ENCODE measurements at regions not wholly inside any gene's neighbourhood (a gene's known extent, or its start where the extent isn't known, plus 50 kb on each side); places are given as distances from the start of the nearest gene placed in this dataset.

GRCh38 chr6:167526465-167527368, 201.8 kb downstream of the TTLL2 start:
- TF ChIP-seq CTCF (IDR thresholded peaks at IDR 0.05) (no peak), POLR2A (IDR thresholded peaks at IDR 0.05) (no peak)
